ENCODE measurements at regions not wholly inside any gene's neighbourhood (a gene's known extent, or its start where the extent isn't known, plus 50 kb on each side); places are given as distances from the start of the nearest gene placed in this dataset.
"Not testable (repeated sequence)": the region's sequence is repeated elsewhere in the genome, so short reads cannot be mapped to it uniquely, and the experiment has no call there.

GRCh38 chr16:73122604-73123391, 74.9 kb upstream of the ZFHX3 start:
- DNase-seq (ENCODE audit: low read depth): no peak
- in situ Hi-C loops (cut with HindIII; ENCODE audit: low pct_unique_long_range_greater_than_20kb, low sequenced_read_pairs): no loop called here

- no peak for DNase-seq (ENCODE audit: low read depth)
- in situ Hi-C loops (cut with HindIII; ENCODE audit: low pct_unique_long_range_greater_than_20kb, low sequenced_read_pairs): no loop called here
These were observed 68.6 kb upstream of the ZFHX3 start for GRCh38 chr16:73116576-73116975.

GRCh38 chr16:73113336-73113735, 65.4 kb upstream of the ZFHX3 start:
- no peak for DNase-seq (ENCODE audit: low read depth)
- in situ Hi-C loops (cut with HindIII; ENCODE audit: low pct_unique_long_range_greater_than_20kb, low sequenced_read_pairs): no loop called here

GRCh38 chr16:73108195-73108963, 60.5 kb upstream of the ZFHX3 start:
- no peak for DNase-seq (ENCODE audit: low read depth)
- in situ Hi-C loops (cut with HindIII; ENCODE audit: low pct_unique_long_range_greater_than_20kb, low sequenced_read_pairs): no loop called here

- DNase-seq (ENCODE audit: low read depth): no peak
These were observed 59.4 kb upstream of the ZFHX3 start for GRCh38 chr16:73107371-73107770.

GRCh38 chr16:73106329-73107034, 58.6 kb upstream of the ZFHX3 start:
- in situ Hi-C loops (cut with HindIII; ENCODE audit: low pct_unique_long_range_greater_than_20kb, low sequenced_read_pairs): no loop called here
- DNase-seq (ENCODE audit: low read depth): no peak

More at GRCh38 chr16:73107371-73107770, 59.4 kb upstream of the ZFHX3 start:
- in situ Hi-C loops (cut with HindIII; ENCODE audit: low pct_unique_long_range_greater_than_20kb, low sequenced_read_pairs): no loop called here

GRCh38 chr16:73101568-73101967, 53.6 kb upstream of the ZFHX3 start:
- in situ Hi-C loops (cut with HindIII; ENCODE audit: low pct_unique_long_range_greater_than_20kb, low sequenced_read_pairs): no loop called here

GRCh38 chr16:73099601-73100000, 51.7 kb upstream of the ZFHX3 start:
- in situ Hi-C loops (cut with HindIII; ENCODE audit: low pct_unique_long_range_greater_than_20kb, low sequenced_read_pairs); DNase-seq (ENCODE audit: low read depth): not testable (repeated sequence)

More at GRCh38 chr16:73101568-73101967, 53.6 kb upstream of the ZFHX3 start:
- DNase-seq (ENCODE audit: low read depth): no peak
